ENCODE measurements at regions not wholly inside any gene's neighbourhood (a gene's known extent, or its start where the extent isn't known, plus 50 kb on each side); places are given as distances from the start of the nearest gene placed in this dataset.

- TF ChIP-seq POLR2A (IDR thresholded peaks at IDR 0.05; ENCODE audit: insufficient read depth in 1 of 2, low read depth in 2 of 2, low read length in 2 of 2) (no peak), ZSCAN29 (CRISPR knock-in tag; conservative IDR thresholded peaks at IDR 0.05) (no peak), CTCF (CRISPR knock-in tag; IDR thresholded peaks at IDR 0.05) (no peak), ONECUT2 (CRISPR knock-in tag; IDR thresholded peaks at IDR 0.05) (no peak), ZNF720 (CRISPR knock-in tag; IDR thresholded peaks at IDR 0.05) (no peak), ZNF609 (CRISPR knock-in tag; IDR thresholded peaks at IDR 0.05; ENCODE audit: borderline replicate concordance) (no peak), RBM39 (IDR thresholded peaks at IDR 0.05; ENCODE audit: low read depth, low read length, poor library complexity, severe bottlenecking) (no peak), TAF1 (CRISPR knock-in tag; IDR thresholded peaks at IDR 0.05) (no peak), MYNN (CRISPR knock-in tag; IDR thresholded peaks at IDR 0.05; ENCODE audit: low read depth) (no peak)
Observed at GRCh38 chr14:30813216-30813615, 61.1 kb upstream of the COCH start.
